HEK293 (cell line): ENCODE measurements at regions not wholly inside any gene's neighbourhood (a gene's known extent, or its start where the extent isn't known, plus 50 kb on each side); places are given as distances from the start of the nearest gene placed in this dataset.
A peak's percentile ranks its signal among the peaks of the same experiment; 100 is the strongest.

Experiments
- ATF2 ChIP-seq: fragments of 450-650 bp; formaldehyde crosslinking; IDR thresholded peaks from 2 replicates; pipeline ENCODE4 v1.5.1; 2016; ENCODE audit warnings: missing biosample characterization, missing genetic modification characterization, low read depth
- EGR2 ChIP-seq: fragments of 450-650 bp; formaldehyde crosslinking; IDR thresholded peaks from 2 replicates; pipeline ENCODE4 v1.5.1; 2016; ENCODE audit warnings: low read depth, missing biosample characterization, missing genetic modification characterization
- HOXA7 ChIP-seq: sonication (generic); formaldehyde crosslinking; IDR thresholded peaks from 2 replicates; pipeline ENCODE4 v1.8.1; 2022; ENCODE audit warnings: missing genetic modification reagents, borderline replicate concordance
- KLF16 ChIP-seq: fragments of 450-650 bp; formaldehyde crosslinking; IDR thresholded peaks from 2 replicates; pipeline ENCODE4 v1.5.1; 2017; ENCODE audit warnings: missing biosample characterization, missing genetic modification characterization
- KLF17 ChIP-seq: fragments of 450-650 bp; formaldehyde crosslinking; IDR thresholded peaks from 2 replicates; pipeline ENCODE4 v1.5.1; 2016; ENCODE audit warnings: missing biosample characterization, missing genetic modification characterization
- KLF7 ChIP-seq: fragments of 450-650 bp; formaldehyde crosslinking; IDR thresholded peaks from 2 replicates; pipeline ENCODE4 v1.5.1; 2016; ENCODE audit warnings: missing biosample characterization, missing genetic modification characterization, borderline replicate concordance
- MZF1 ChIP-seq: fragments of 450-650 bp; formaldehyde crosslinking; IDR thresholded peaks from 2 replicates; pipeline ENCODE4 v1.5.1; 2017; ENCODE audit warnings: missing biosample characterization, missing genetic modification characterization, borderline replicate concordance
- OVOL3 ChIP-seq: fragments of 450-650 bp; formaldehyde crosslinking; IDR thresholded peaks from 2 replicates; pipeline ENCODE4 v1.5.1; 2016; ENCODE audit warnings: missing biosample characterization, missing genetic modification characterization
- PRDM10 ChIP-seq: fragments of 450-650 bp; formaldehyde crosslinking; IDR thresholded peaks from 2 replicates; pipeline ENCODE4 v1.5.1; 2016; ENCODE audit warnings: missing biosample characterization, missing genetic modification characterization
- PRDM4 ChIP-seq: fragments of 450-650 bp; formaldehyde crosslinking; IDR thresholded peaks from 2 replicates; pipeline ENCODE4 v1.5.1; 2017; ENCODE audit warnings: missing biosample characterization, missing genetic modification characterization
- TSHZ1 ChIP-seq: fragments of 450-650 bp; formaldehyde crosslinking; IDR thresholded peaks from 2 replicates; pipeline ENCODE4 v1.5.1; 2016; ENCODE audit warnings: missing biosample characterization, missing genetic modification characterization, borderline replicate concordance
- ZBTB20 ChIP-seq: fragments of 450-650 bp; formaldehyde crosslinking; IDR thresholded peaks from 2 replicates; pipeline ENCODE4 v1.5.1; 2016; ENCODE audit warnings: missing biosample characterization, missing genetic modification characterization
- ZIC2 ChIP-seq: fragments of 450-650 bp; formaldehyde crosslinking; IDR thresholded peaks from 2 replicates; pipeline ENCODE4 v1.5.1; 2016; ENCODE audit warnings: missing biosample characterization, missing genetic modification characterization
- ZNF133 ChIP-seq: fragments of 450-650 bp; formaldehyde crosslinking; IDR thresholded peaks from 2 replicates; pipeline ENCODE4 v1.5.1; 2016; ENCODE audit warnings: missing biosample characterization, missing genetic modification characterization
- ZNF302 ChIP-seq: fragments of 450-650 bp; formaldehyde crosslinking; IDR thresholded peaks from 2 replicates; pipeline ENCODE4 v1.5.1; 2016; ENCODE audit warnings: missing biosample characterization, missing genetic modification characterization, low read depth
- ZNF391 ChIP-seq: fragments of 450-650 bp; formaldehyde crosslinking; IDR thresholded peaks from 2 replicates; pipeline ENCODE4 v1.5.1; 2016; ENCODE audit warnings: low read depth, missing biosample characterization, missing genetic modification characterization, borderline replicate concordance
- ZNF394 ChIP-seq: fragments of 450-650 bp; formaldehyde crosslinking; IDR thresholded peaks from 2 replicates; pipeline ENCODE4 v1.5.1; 2016; ENCODE audit warnings: missing biosample characterization, missing genetic modification characterization, mild to moderate bottlenecking, moderate library complexity, borderline replicate concordance
- ZNF398 ChIP-seq: fragments of 450-650 bp; formaldehyde crosslinking; IDR thresholded peaks from 2 replicates; pipeline ENCODE4 v1.5.1; 2017; ENCODE audit warnings: missing biosample characterization, missing genetic modification characterization
- ZNF416 ChIP-seq: fragments of 450-650 bp; formaldehyde crosslinking; IDR thresholded peaks from 2 replicates; pipeline ENCODE4 v1.5.1; 2016; ENCODE audit warnings: missing biosample characterization, missing genetic modification characterization
- ZNF544 ChIP-seq: fragments of 450-650 bp; formaldehyde crosslinking; IDR thresholded peaks from 2 replicates; pipeline ENCODE4 v1.5.0; 2017; ENCODE audit warnings: missing biosample characterization, missing genetic modification characterization
- ZNF664 ChIP-seq: fragments of 450-650 bp; formaldehyde crosslinking; IDR thresholded peaks from 2 replicates; pipeline ENCODE4 v1.5.1; 2016; ENCODE audit warnings: missing biosample characterization, missing genetic modification characterization
- ZNF701 ChIP-seq: fragments of 450-650 bp; formaldehyde crosslinking; IDR thresholded peaks from 2 replicates; pipeline ENCODE4 v1.5.1; 2016; ENCODE audit warnings: missing biosample characterization, missing genetic modification characterization
- ZSCAN16 ChIP-seq: fragments of 450-650 bp; formaldehyde crosslinking; IDR thresholded peaks from 2 replicates; pipeline ENCODE4 v1.5.1; 2016; ENCODE audit warnings: missing biosample characterization, missing genetic modification characterization
- ZSCAN23 ChIP-seq: fragments of 450-650 bp; formaldehyde crosslinking; IDR thresholded peaks from 2 replicates; pipeline ENCODE4 v1.5.1; 2016; ENCODE audit warnings: missing biosample characterization, missing genetic modification characterization
- ZSCAN30 ChIP-seq: fragments of 450-650 bp; IDR thresholded peaks from 2 replicates; pipeline ENCODE4 v1.5.1; 2018; ENCODE audit warnings: missing biosample characterization, mild to moderate bottlenecking, missing genetic modification characterization, moderate library complexity

GRCh38 chr22:27212617-27213177 lies 555.3 kb downstream of the MIAT start (continued):
- peak; percentile 98 for TF ChIP-seq PRDM4 (tag by site-specific recombination)
- TF ChIP-seq KLF7 (tag by site-specific recombination) = no peak
- peak; percentile 83; the same call in 1 of the 2 replicates for TF ChIP-seq ATF2 (tag by site-specific recombination)
- peak; percentile 96 for TF ChIP-seq ZSCAN23
- peak; percentile 98 for TF ChIP-seq TSHZ1 (tag by site-specific recombination)
- no peak for TF ChIP-seq ZNF416 (tag by site-specific recombination)
- no peak for TF ChIP-seq EGR2 (tag by site-specific recombination)
- TF ChIP-seq MZF1 (tag by site-specific recombination) = peak; percentile 100
- 0 out of 2 replicates have a peak, but pooled peaks have one; percentile 52 for TF ChIP-seq KLF16
- peak; percentile 40; the same call in 1 of the 2 replicates for TF ChIP-seq ZNF398 (tag by site-specific recombination)
- TF ChIP-seq ZIC2 (tag by site-specific recombination) = peak; percentile 95
- peak; percentile 61 for TF ChIP-seq ZSCAN30 (tag by site-specific recombination)
- TF ChIP-seq OVOL3 (tag by site-specific recombination) = peak; percentile 94
- TF ChIP-seq ZSCAN16 = peak; percentile 69; the same call in 1 of the 2 replicates
- peak; percentile 85 for TF ChIP-seq ZNF394 (tag by site-specific recombination)
- TF ChIP-seq PRDM10 (tag by site-specific recombination) = peak; percentile 85
- TF ChIP-seq ZBTB20 (tag by site-specific recombination) = peak; percentile 77; the same call in 1 of the 2 replicates
- no peak for TF ChIP-seq HOXA7 (CRISPR knock-in tag)
- TF ChIP-seq ZNF701 (tag by site-specific recombination) = 0 out of 2 replicates have a peak, but pooled peaks have one; percentile 7
- no peak for TF ChIP-seq ZNF544 (tag by site-specific recombination)
- peak; percentile 60; the same call in 1 of the 2 replicates for TF ChIP-seq ZNF664 (tag by site-specific recombination)
- TF ChIP-seq KLF17 (tag by site-specific recombination) = peak; percentile 84; the same call in 1 of the 2 replicates
- no peak for TF ChIP-seq ZNF133
- TF ChIP-seq ZNF391 (tag by site-specific recombination) = peak; percentile 96; the same call in 1 of the 2 replicates
- TF ChIP-seq ZNF302 (tag by site-specific recombination) = no peak
